HEK293 (cell line): ENCODE measurements at regions not wholly inside any gene's neighbourhood (a gene's known extent, or its start where the extent isn't known, plus 50 kb on each side); places are given as distances from the start of the nearest gene placed in this dataset.

Source experiments
- CTCF ChIA-PET: fragments of 350-600 bp; formaldehyde crosslinking; extraction: SDS; loops from one replicate; lab custom pipeline; 2021; ENCODE audit warnings: antibody characterized with exemption; lab: Yijun Ruan, JAX
- POLR2A ChIA-PET: fragments of 300-600 bp; formaldehyde crosslinking; extraction: SDS; loops from one replicate; lab custom pipeline; 2020; ENCODE audit warnings: antibody characterized with exemption, inconsistent platforms; lab: Yijun Ruan, JAX
- H3K27ac ChIP-seq: fragments of 200-500 bp; sonication (Bioruptor generic); 2 replicates; pipeline ENCODE4 v1.5.1; 2014; ENCODE audit warnings: low read depth, low read length, control low read depth, inconsistent platforms; ENCODE audit errors: extremely low read depth
- H3K36me3 ChIP-seq, 2 experiments: fragments of 200-500 bp in 1 of 2; sonication (Bioruptor generic) in 1 of 2; 1 replicate in 1 of 2; 2 replicates in 1 of 2; pipeline ENCODE4 v1.5.1; 2014 to 2017; ENCODE audit warnings: inconsistent platforms in 2 of 2, low read length in 2 of 2; ENCODE audit not compliant: control insufficient read depth in 2 of 2, insufficient read depth in 1 of 2
- H3K4me1 ChIP-seq: fragments of 200-500 bp; sonication (Bioruptor generic); 2 replicates; pipeline ENCODE4 v1.5.1; 2014; ENCODE audit warnings: mild to moderate bottlenecking, low read length, inconsistent platforms; ENCODE audit not compliant: control insufficient read depth, insufficient read depth
- H3K4me3 ChIP-seq: 2 replicates; pipeline ENCODE4 v1.5.1; 2011; ENCODE audit warnings: low read depth, mild to moderate bottlenecking, control low read depth, low read length, moderate library complexity
- H3K9me3 ChIP-seq: fragments of 200-500 bp; sonication (Bioruptor generic); 2 replicates; pipeline ENCODE4 v1.5.1; 2014; ENCODE audit warnings: low read depth, low read length, inconsistent platforms; ENCODE audit not compliant: control insufficient read depth, insufficient read depth
- FEZF1 ChIP-seq: fragments of 450-650 bp; formaldehyde crosslinking; IDR thresholded peaks from 2 replicates; pipeline ENCODE4 v1.5.1; 2016; ENCODE audit warnings: missing biosample characterization, missing genetic modification characterization
- GLIS2 ChIP-seq: fragments of 450-650 bp; formaldehyde crosslinking; IDR thresholded peaks from 2 replicates; pipeline ENCODE4 v1.5.1; 2016; ENCODE audit warnings: missing biosample characterization, missing genetic modification characterization
- HOXA7 ChIP-seq: sonication (generic); formaldehyde crosslinking; IDR thresholded peaks from 2 replicates; pipeline ENCODE4 v1.8.1; 2022; ENCODE audit warnings: missing genetic modification reagents, borderline replicate concordance
- PRDM1 ChIP-seq: fragments of 450-650 bp; formaldehyde crosslinking; IDR thresholded peaks from 2 replicates; pipeline ENCODE4; 2016; ENCODE audit warnings: missing biosample characterization, missing genetic modification characterization
- ZBTB20 ChIP-seq: fragments of 450-650 bp; formaldehyde crosslinking; IDR thresholded peaks from 2 replicates; pipeline ENCODE4 v1.5.1; 2016; ENCODE audit warnings: missing biosample characterization, missing genetic modification characterization
- ZNF138 ChIP-seq: fragments of 450-650 bp; formaldehyde crosslinking; IDR thresholded peaks from 2 replicates; pipeline ENCODE4 v1.5.1; 2016; ENCODE audit warnings: missing biosample characterization, missing genetic modification characterization, borderline replicate concordance
- ZNF19 ChIP-seq: fragments of 450-650 bp; formaldehyde crosslinking; IDR thresholded peaks from 2 replicates; pipeline ENCODE4; 2016; ENCODE audit warnings: missing biosample characterization, missing genetic modification characterization, low read depth
- ZNF274 ChIP-seq, 2 experiments: fragments of 200-500 bp in 1 of 2; fragments of 450-650 bp in 1 of 2; sonication (Bioruptor generic) in 1 of 2; formaldehyde crosslinking in 1 of 2; IDR thresholded peaks; 2 replicates each; pipeline versions ENCODE4 v1.5.1 to v1.6.1; 2014 to 2016; ENCODE audit warnings: borderline replicate concordance in 1 of 2, inconsistent platforms in 1 of 2, low read length in 1 of 2, missing biosample characterization in 1 of 2, missing genetic modification characterization in 1 of 2
- ZNF354C ChIP-seq: fragments of 450-650 bp; formaldehyde crosslinking; IDR thresholded peaks from 2 replicates; pipeline ENCODE4 v1.5.1; 2016; ENCODE audit warnings: missing biosample characterization, missing genetic modification characterization, low read depth, borderline replicate concordance
- ZNF48 ChIP-seq: fragments of 450-650 bp; formaldehyde crosslinking; IDR thresholded peaks from 2 replicates; pipeline ENCODE4 v1.5.1; 2016; ENCODE audit warnings: missing biosample characterization, missing genetic modification characterization
- ZNF670 ChIP-seq: fragments of 450-650 bp; formaldehyde crosslinking; IDR thresholded peaks from 2 replicates; pipeline ENCODE4 v1.5.1; 2016; ENCODE audit warnings: missing biosample characterization, missing genetic modification characterization, low read depth
- ZNF707 ChIP-seq: fragments of 450-650 bp; formaldehyde crosslinking; IDR thresholded peaks from 2 replicates; pipeline ENCODE4 v1.5.1; 2016; ENCODE audit warnings: missing biosample characterization, missing genetic modification characterization
- ZNF777 ChIP-seq: fragments of 450-650 bp; formaldehyde crosslinking; IDR thresholded peaks from 2 replicates; pipeline ENCODE4 v1.5.1; 2017; ENCODE audit warnings: missing biosample characterization, missing genetic modification characterization, borderline replicate concordance
- ZNF830 ChIP-seq: fragments of 450-650 bp; IDR thresholded peaks from 2 replicates; pipeline ENCODE4 v1.5.0; 2018; ENCODE audit warnings: missing biosample characterization, missing genetic modification characterization, low read depth, mild to moderate bottlenecking, moderate library complexity
- TF ChIP-seq, protein P1 (sequence below): fragments of 450-650 bp; formaldehyde crosslinking; IDR thresholded peaks from 2 replicates; pipeline ENCODE4 v1.5.1; 2016; ENCODE audit warnings: missing biosample characterization, missing genetic modification characterization
- TF ChIP-seq, protein P2 (sequence below): fragments of 450-650 bp; formaldehyde crosslinking; conservative IDR thresholded peaks from 2 replicates; pipeline ENCODE4 v1.5.1; 2016; ENCODE audit warnings: low read depth, missing biosample characterization, missing genetic modification characterization
- TF ChIP-seq, protein P3 (sequence below): fragments of 450-650 bp; formaldehyde crosslinking; IDR thresholded peaks from 2 replicates; pipeline ENCODE4 v1.5.1; 2017; ENCODE audit warnings: missing biosample characterization, missing genetic modification characterization
- TF ChIP-seq, protein P4 (sequence below): fragments of 450-650 bp; formaldehyde crosslinking; IDR thresholded peaks from 2 replicates; pipeline ENCODE4 v1.5.1; 2016; ENCODE audit warnings: missing biosample characterization, missing genetic modification characterization
- TF ChIP-seq, protein P5 (sequence below): fragments of 450-650 bp; IDR thresholded peaks from 2 replicates; pipeline ENCODE4 v1.5.1; 2018; ENCODE audit warnings: missing biosample characterization, missing genetic modification characterization
- TF ChIP-seq, protein P6 (sequence below): fragments of 450-650 bp; formaldehyde crosslinking; IDR thresholded peaks from 2 replicates; pipeline ENCODE4; 2016; ENCODE audit warnings: missing biosample characterization, missing genetic modification characterization

DNA sequence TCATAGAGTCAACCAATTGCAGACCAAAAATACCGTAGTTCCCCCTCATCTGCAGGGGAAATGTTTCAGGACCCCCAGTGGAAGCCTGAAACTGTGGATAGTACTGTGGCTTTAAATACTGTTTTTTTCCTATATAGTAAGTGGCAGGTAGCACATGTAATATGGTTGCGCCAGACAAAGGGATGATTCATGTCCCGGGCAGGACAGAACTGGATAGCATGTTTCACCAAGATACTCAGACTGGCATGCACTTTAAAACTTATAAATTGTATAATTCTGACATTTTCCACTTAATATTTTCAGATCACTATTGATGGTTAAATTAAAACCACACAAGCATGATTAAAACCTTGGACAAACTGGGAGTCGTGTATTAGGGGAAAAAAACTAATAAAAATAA, 276.3 kb upstream of the AGA start:
- CTCF ChIA-PET, result no interaction called here
- Histone ChIP-seq H3K9me3 (no peaks in the 10 kb centered on the region), H3K4me3 (no peak overlapping the region), H3K36me3 (no peaks in the 10 kb centered on the region), H3K27ac (no peak overlapping the region)
- POLR2A ChIA-PET, result no interaction called here
- TF ChIP-seq, protein P1, sequence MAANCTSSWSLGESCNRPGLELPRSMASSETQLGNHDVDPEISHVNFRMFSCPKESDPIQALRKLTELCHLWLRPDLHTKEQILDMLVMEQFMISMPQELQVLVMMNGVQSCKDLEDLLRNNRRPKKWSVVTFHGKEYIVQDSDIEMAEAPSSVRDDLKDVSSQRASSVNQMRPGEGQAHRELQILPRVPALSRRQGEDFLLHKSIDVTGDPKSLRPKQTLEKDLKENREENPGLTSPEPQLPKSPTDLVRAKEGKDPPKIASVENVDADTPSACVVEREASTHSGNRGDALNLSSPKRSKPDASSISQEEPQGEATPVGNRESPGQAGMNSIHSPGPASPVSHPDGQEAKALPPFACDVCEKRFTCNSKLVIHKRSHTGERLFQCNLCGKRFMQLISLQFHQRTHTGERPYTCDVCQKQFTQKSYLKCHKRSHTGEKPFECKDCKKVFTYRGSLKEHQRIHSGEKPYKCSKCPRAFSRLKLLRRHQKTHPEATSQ (tag by site-specific recombination), result no peak
- TF ChIP-seq, protein P2, sequence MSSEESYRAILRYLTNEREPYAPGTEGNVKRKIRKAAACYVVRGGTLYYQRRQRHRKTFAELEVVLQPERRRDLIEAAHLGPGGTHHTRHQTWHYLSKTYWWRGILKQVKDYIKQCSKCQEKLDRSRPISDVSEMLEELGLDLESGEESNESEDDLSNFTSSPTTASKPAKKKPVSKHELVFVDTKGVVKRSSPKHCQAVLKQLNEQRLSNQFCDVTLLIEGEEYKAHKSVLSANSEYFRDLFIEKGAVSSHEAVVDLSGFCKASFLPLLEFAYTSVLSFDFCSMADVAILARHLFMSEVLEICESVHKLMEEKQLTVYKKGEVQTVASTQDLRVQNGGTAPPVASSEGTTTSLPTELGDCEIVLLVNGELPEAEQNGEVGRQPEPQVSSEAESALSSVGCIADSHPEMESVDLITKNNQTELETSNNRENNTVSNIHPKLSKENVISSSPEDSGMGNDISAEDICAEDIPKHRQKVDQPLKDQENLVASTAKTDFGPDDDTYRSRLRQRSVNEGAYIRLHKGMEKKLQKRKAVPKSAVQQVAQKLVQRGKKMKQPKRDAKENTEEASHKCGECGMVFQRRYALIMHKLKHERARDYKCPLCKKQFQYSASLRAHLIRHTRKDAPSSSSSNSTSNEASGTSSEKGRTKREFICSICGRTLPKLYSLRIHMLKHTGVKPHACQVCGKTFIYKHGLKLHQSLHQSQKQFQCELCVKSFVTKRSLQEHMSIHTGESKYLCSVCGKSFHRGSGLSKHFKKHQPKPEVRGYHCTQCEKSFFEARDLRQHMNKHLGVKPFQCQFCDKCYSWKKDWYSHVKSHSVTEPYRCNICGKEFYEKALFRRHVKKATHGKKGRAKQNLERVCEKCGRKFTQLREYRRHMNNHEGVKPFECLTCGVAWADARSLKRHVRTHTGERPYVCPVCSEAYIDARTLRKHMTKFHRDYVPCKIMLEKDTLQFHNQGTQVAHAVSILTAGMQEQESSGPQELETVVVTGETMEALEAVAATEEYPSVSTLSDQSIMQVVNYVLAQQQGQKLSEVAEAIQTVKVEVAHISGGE (tag by site-specific recombination), result no peak
- TF ChIP-seq ZBTB20 (tag by site-specific recombination), result no peak
- TF ChIP-seq, all 188 proteins: peak for 0
- no peaks in the 10 kb centered on the region for H3K4me1 ChIP-seq

DNA sequence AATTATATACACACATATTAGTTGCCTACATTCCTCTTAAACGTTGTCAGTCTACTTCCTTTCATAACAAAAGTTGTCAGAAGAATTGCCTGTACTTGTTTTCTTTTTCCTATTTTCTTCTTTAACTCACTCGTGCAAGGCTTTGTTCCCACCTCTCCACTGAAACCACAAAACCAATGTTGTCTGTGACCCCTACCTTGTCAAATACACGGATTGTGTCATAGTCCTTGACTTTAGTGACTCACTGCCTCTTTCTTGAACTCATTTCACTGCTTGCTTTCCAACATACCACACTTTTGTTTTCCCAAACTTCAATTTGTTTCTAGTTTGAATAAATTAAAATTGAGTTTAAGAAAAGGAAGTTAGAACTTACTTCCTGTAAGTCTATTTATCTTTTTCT, 283.9 kb upstream of the AGA start:
- TF ChIP-seq, protein P3, sequence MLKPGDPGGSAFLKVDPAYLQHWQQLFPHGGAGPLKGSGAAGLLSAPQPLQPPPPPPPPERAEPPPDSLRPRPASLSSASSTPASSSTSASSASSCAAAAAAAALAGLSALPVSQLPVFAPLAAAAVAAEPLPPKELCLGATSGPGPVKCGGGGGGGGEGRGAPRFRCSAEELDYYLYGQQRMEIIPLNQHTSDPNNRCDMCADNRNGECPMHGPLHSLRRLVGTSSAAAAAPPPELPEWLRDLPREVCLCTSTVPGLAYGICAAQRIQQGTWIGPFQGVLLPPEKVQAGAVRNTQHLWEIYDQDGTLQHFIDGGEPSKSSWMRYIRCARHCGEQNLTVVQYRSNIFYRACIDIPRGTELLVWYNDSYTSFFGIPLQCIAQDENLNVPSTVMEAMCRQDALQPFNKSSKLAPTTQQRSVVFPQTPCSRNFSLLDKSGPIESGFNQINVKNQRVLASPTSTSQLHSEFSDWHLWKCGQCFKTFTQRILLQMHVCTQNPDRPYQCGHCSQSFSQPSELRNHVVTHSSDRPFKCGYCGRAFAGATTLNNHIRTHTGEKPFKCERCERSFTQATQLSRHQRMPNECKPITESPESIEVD (tag by site-specific recombination), result no peak
- TF ChIP-seq ZNF707 (no peak), ZNF354C (tag by site-specific recombination) (no peak), ZNF670 (tag by site-specific recombination) (no peak), PRDM1 (tag by site-specific recombination) (no peak), ZNF138 (tag by site-specific recombination) (no peak), ZNF274 (IDR thresholded peaks at IDR 0.05; ENCODE audit: low read length) (no peak), ZNF274 (tag by site-specific recombination; IDR thresholded peaks at IDR 0.05; ENCODE audit: borderline replicate concordance) (no peak)
- TF ChIP-seq, protein P4, sequence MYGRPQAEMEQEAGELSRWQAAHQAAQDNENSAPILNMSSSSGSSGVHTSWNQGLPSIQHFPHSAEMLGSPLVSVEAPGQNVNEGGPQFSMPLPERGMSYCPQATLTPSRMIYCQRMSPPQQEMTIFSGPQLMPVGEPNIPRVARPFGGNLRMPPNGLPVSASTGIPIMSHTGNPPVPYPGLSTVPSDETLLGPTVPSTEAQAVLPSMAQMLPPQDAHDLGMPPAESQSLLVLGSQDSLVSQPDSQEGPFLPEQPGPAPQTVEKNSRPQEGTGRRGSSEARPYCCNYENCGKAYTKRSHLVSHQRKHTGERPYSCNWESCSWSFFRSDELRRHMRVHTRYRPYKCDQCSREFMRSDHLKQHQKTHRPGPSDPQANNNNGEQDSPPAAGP, result no peak
- TF ChIP-seq, all 188 proteins: peak for 0
- ChIA-PET CTCF (no interaction called here), POLR2A (no interaction called here)
- no peaks in the 10 kb centered on the region for H3K9me3 ChIP-seq
- H3K4me1 ChIP-seq, result no peaks in the 10 kb centered on the region
- H3K36me3 ChIP-seq, result no peaks in the 10 kb centered on the region
- H3K4me3 ChIP-seq, result no peak overlapping the region
- H3K27ac ChIP-seq, result no peak overlapping the region

DNA sequence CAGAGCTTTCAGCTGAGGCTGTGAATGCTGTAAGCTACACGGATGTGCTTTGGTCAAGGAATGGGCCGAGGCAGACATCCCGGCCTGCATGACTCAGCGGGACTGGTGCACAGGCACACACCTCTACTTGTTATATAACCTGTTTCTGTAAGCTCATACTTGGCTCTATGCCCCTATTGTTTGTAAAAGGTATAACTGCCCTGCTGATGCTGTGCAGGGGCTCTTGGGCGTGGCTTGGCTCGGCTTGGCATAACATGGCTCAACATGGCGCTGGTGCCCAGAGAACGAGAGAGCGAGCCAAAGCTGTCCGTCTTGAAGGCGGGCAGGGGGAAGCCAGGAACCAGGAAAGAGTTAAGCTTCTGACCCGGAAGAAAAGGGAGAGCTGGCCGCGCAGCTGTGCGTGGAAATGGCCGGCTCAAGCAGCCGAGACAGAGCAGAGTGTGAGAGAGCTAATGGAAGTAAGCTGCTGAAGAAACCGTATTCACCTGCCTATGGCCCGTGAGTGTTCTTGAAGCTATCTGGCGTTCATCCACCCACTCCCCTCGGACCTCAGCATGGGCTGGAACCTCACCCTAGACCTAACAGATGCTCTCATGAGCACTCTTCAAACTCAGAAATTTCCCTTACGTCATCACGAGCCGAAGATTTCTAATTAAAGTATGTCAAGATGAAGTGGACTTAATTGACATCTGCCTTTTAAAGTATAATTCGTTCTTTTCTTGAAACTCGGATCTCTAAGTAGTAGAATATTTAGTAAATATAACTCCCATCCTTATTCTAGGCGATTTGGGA, 286.3 kb upstream of the AGA start:
- POLR2A ChIA-PET, result no interaction called here
- Histone ChIP-seq H3K36me3 (no peaks in the 10 kb centered on the region), H3K27ac (no peak overlapping the region), H3K4me1 (no peaks in the 10 kb centered on the region), H3K4me3 (no peak overlapping the region), H3K9me3 (no peaks in the 10 kb centered on the region)
- CTCF ChIA-PET, result interaction anchor here (0.7 to 1.4 kb wide), 2 partner anchors 98 to 205 kb away, joined by 3 to 4 read pairs; no protein-coding TSS in a partner anchor
- TF ChIP-seq, protein P5, sequence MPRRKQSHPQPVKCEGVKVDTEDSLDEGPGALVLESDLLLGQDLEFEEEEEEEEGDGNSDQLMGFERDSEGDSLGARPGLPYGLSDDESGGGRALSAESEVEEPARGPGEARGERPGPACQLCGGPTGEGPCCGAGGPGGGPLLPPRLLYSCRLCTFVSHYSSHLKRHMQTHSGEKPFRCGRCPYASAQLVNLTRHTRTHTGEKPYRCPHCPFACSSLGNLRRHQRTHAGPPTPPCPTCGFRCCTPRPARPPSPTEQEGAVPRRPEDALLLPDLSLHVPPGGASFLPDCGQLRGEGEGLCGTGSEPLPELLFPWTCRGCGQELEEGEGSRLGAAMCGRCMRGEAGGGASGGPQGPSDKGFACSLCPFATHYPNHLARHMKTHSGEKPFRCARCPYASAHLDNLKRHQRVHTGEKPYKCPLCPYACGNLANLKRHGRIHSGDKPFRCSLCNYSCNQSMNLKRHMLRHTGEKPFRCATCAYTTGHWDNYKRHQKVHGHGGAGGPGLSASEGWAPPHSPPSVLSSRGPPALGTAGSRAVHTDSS (tag by site-specific recombination), result no peak
- TF ChIP-seq ZNF48 (tag by site-specific recombination) (no peak), HOXA7 (no peak), ZNF19 (no peak), ZNF830 (tag by site-specific recombination) (no peak), GLIS2 (tag by site-specific recombination) (no peak), ZNF777 (no peak), FEZF1 (tag by site-specific recombination) (no peak)
- TF ChIP-seq, protein P6, sequence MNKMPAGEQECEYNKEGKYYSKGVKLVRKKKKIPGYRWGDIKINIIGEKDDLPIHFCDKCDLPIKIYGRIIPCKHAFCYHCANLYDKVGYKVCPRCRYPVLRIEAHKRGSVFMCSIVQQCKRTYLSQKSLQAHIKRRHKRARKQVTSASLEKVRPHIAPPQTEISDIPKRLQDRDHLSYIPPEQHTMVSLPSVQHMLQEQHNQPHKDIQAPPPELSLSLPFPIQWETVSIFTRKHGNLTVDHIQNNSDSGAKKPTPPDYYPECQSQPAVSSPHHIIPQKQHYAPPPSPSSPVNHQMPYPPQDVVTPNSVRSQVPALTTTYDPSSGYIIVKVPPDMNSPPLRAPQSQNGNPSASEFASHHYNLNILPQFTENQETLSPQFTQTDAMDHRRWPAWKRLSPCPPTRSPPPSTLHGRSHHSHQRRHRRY (tag by site-specific recombination), result no peak
